ENCODE measurements at regions not wholly inside any gene's neighbourhood (a gene's known extent, or its start where the extent isn't known, plus 50 kb on each side); places are given as distances from the start of the nearest gene placed in this dataset.
"Not testable (repeated sequence)": the region's sequence is repeated elsewhere in the genome, so short reads cannot be mapped to it uniquely, and the experiment has no call there.

- H2BK12ac ChIP-seq (ENCODE audit: insufficient read length, low read depth, low read length), result no peak overlapping the region
- no peak overlapping the region for H3K14ac ChIP-seq (ENCODE audit: insufficient read depth, low read length)
- H3K4me1 ChIP-seq (ENCODE audit: insufficient read depth, low read length), result peaks cover under 1% of the 10 kb centered on the region; the same call in 1 of the 2 replicates
- H4K91ac ChIP-seq (ENCODE audit: insufficient read length, low read depth, low read length), result no peak overlapping the region
- no peak overlapping the region for H3T11ph ChIP-seq (ENCODE audit: low read length)
- H3K9ac ChIP-seq (ENCODE audit: extremely low read depth, insufficient read length, low read length), result no peak overlapping the region
- Mint-ChIP-seq H3K4me3 (no peak overlapping the region), H3K27me3 (ENCODE audit: low read depth) (no peaks in the 10 kb centered on the region), H3K36me3 (ENCODE audit: insufficient read depth in 1 of 3, low read depth in 3 of 3) (peaks cover 9 to 36% (median 15%) of the 10 kb centered on the region in 3 experiments), H3K27ac (no peak overlapping the region), H3K4me1 (peaks cover 11 to 15% of the 10 kb centered on the region in 2 experiments), H3K9me3 (peaks cover 16 to 31% of the 10 kb centered on the region in 2 experiments)
- H4K8ac ChIP-seq (replicated peaks; ENCODE audit: insufficient read length, low read depth, low read length), result no peak overlapping the region
- no peaks in the 10 kb centered on the region for H3K9me3 ChIP-seq (ENCODE audit: control insufficient read depth, low read depth, low read length)
- no peak overlapping the region for H2BK120ac ChIP-seq (ENCODE audit: low read depth, low read length, poor library complexity, severe bottlenecking)
- no peak overlapping the region for H2BK5ac ChIP-seq (ENCODE audit: insufficient read length, low read length)
- H2AFZ ChIP-seq (ENCODE audit: low read length), result no peak overlapping the region
- TF ChIP-seq, protein P1, sequence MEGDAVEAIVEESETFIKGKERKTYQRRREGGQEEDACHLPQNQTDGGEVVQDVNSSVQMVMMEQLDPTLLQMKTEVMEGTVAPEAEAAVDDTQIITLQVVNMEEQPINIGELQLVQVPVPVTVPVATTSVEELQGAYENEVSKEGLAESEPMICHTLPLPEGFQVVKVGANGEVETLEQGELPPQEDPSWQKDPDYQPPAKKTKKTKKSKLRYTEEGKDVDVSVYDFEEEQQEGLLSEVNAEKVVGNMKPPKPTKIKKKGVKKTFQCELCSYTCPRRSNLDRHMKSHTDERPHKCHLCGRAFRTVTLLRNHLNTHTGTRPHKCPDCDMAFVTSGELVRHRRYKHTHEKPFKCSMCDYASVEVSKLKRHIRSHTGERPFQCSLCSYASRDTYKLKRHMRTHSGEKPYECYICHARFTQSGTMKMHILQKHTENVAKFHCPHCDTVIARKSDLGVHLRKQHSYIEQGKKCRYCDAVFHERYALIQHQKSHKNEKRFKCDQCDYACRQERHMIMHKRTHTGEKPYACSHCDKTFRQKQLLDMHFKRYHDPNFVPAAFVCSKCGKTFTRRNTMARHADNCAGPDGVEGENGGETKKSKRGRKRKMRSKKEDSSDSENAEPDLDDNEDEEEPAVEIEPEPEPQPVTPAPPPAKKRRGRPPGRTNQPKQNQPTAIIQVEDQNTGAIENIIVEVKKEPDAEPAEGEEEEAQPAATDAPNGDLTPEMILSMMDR (conservative IDR thresholded peaks at IDR 0.05), result no peak
- no peak for DNase-seq
- H3K27me3 ChIP-seq (ENCODE audit: insufficient read depth, low read length), result no peaks in the 10 kb centered on the region
- H2AK5ac ChIP-seq (ENCODE audit: insufficient read length, low read length), result no peak overlapping the region
- no peak overlapping the region for H3K18ac ChIP-seq (ENCODE audit: insufficient read length, low read depth, low read length)
- no peak overlapping the region for H4K5ac ChIP-seq (ENCODE audit: insufficient read length, low read depth, low read length)
- H3K23me2 ChIP-seq (ENCODE audit: insufficient read length, low read depth, low read length, poor library complexity, severe bottlenecking), result no peaks in the 10 kb centered on the region
- H3K4ac ChIP-seq (ENCODE audit: low read depth, low read length), result no peak overlapping the region
- H4K20me1 ChIP-seq (ENCODE audit: control insufficient read depth, insufficient read depth, insufficient read length), result no peaks in the 10 kb centered on the region
- no peak overlapping the region for H3K56ac ChIP-seq (ENCODE audit: insufficient read length, low read depth, low read length)
- H3K79me2 ChIP-seq (ENCODE audit: insufficient read depth, low read length), result no peaks in the 10 kb centered on the region
- no peak overlapping the region for H3K27ac ChIP-seq (ENCODE audit: insufficient read length, low read depth, low read length)
- no peaks in the 10 kb centered on the region for H3K79me1 ChIP-seq (ENCODE audit: insufficient read depth, low read depth, low read length, poor library complexity, severe bottlenecking)
- H3K4me2 ChIP-seq (ENCODE audit: insufficient read depth, insufficient read length, low read length), result no peak overlapping the region
- H2BK20ac ChIP-seq (ENCODE audit: low read depth, low read length, poor library complexity, severe bottlenecking), result no peak overlapping the region
- no peak overlapping the region for H2BK15ac ChIP-seq (ENCODE audit: low read depth, low read length)
- H3K23ac ChIP-seq (ENCODE audit: insufficient read length, low read depth, low read length), result no peak overlapping the region
Observed at GRCh38 chr17:63286254-63286653, 159.9 kb downstream of the CYB561 start.

GRCh38 chr17:63287006-63287405 lies 159.1 kb downstream of the CYB561 start:
- not testable (repeated sequence) for H3K9me3 ChIP-seq (ENCODE audit: control insufficient read depth, low read depth, low read length); H2AFZ ChIP-seq (ENCODE audit: low read length); DNase-seq; H3K4ac ChIP-seq (ENCODE audit: low read depth, low read length); H2BK12ac ChIP-seq (ENCODE audit: insufficient read length, low read depth, low read length); H3K27ac ChIP-seq (ENCODE audit: insufficient read length, low read depth, low read length); H3K14ac ChIP-seq (ENCODE audit: insufficient read depth, low read length); H4K5ac ChIP-seq (ENCODE audit: insufficient read length, low read depth, low read length); H3K27me3 ChIP-seq (ENCODE audit: insufficient read depth, low read length); H3K9ac ChIP-seq (ENCODE audit: extremely low read depth, insufficient read length, low read length); H3K56ac ChIP-seq (ENCODE audit: insufficient read length, low read depth, low read length); H4K8ac ChIP-seq (replicated peaks; ENCODE audit: insufficient read length, low read depth, low read length); H3K79me1 ChIP-seq (ENCODE audit: insufficient read depth, low read depth, low read length, poor library complexity, severe bottlenecking); H3K4me3 Mint-ChIP-seq; H3K4me1 ChIP-seq (ENCODE audit: insufficient read depth, low read length); H3K23me2 ChIP-seq (ENCODE audit: insufficient read length, low read depth, low read length, poor library complexity, severe bottlenecking); H4K91ac ChIP-seq (ENCODE audit: insufficient read length, low read depth, low read length); H3K23ac ChIP-seq (ENCODE audit: insufficient read length, low read depth, low read length); H2BK120ac ChIP-seq (ENCODE audit: low read depth, low read length, poor library complexity, severe bottlenecking); H3T11ph ChIP-seq (ENCODE audit: low read length); H3K27ac Mint-ChIP-seq; H2BK20ac ChIP-seq (ENCODE audit: low read depth, low read length, poor library complexity, severe bottlenecking); H3K79me2 ChIP-seq (ENCODE audit: insufficient read depth, low read length); H4K20me1 ChIP-seq (ENCODE audit: control insufficient read depth, insufficient read depth, insufficient read length); H2BK5ac ChIP-seq (ENCODE audit: insufficient read length, low read length); H3K4me2 ChIP-seq (ENCODE audit: insufficient read depth, insufficient read length, low read length); H2BK15ac ChIP-seq (ENCODE audit: low read depth, low read length); H3K27me3 Mint-ChIP-seq (ENCODE audit: low read depth); H3K18ac ChIP-seq (ENCODE audit: insufficient read length, low read depth, low read length); H2AK5ac ChIP-seq (ENCODE audit: insufficient read length, low read length)
- Mint-ChIP-seq H3K9me3 (peaks cover 16 to 31% of the 10 kb centered on the region in 2 experiments), H3K36me3 (ENCODE audit: insufficient read depth in 1 of 3, low read depth in 3 of 3) (peaks cover 9 to 36% (median 15%) of the 10 kb centered on the region in 3 experiments), H3K4me1 (peaks cover 13 to 20% of the 10 kb centered on the region in 2 experiments)
- no CpG with 5 or more reads among the region's 4 CpGs for WGBS (ENCODE audit: extremely low coverage, insufficient read length, low lambda C conversion rate)
